HCT116 (cell line): ENCODE measurements at regions not wholly inside any gene's neighbourhood (a gene's known extent, or its start where the extent isn't known, plus 50 kb on each side); places are given as distances from the start of the nearest gene placed in this dataset.

ENCODE experiments used
- ATAC-seq: fragments of 200-7000 bp; cut with Tn5 transposase; 2 replicates; pipeline ENCODE4 v1.9.1; 2020; ENCODE audit warnings: mild to moderate bottlenecking, moderate library complexity
- BruUV-seq: library from RNA; stranded (reverse); fragments of 400-500 nt; replicated peaks from 2 replicates; lab custom pipeline; 2021; lab: Mats Ljungman, UMichigan
- CTCF ChIA-PET: fragments of 300-600 bp; sonication (Branson Sonifier 250); formaldehyde crosslinking; loops from one replicate; lab custom pipeline; 2021; ENCODE audit warnings: antibody characterized with exemption; lab: Charles Lee
- POLR2A ChIA-PET: fragments of 300-600, 350-600 bp; sonication (Branson Sonifier 250); formaldehyde crosslinking; loops from one replicate; lab custom pipeline; 2021; ENCODE audit warnings: antibody characterized with exemption; lab: Charles Lee
- RAD21 ChIA-PET, 2 experiments: fragments of 300-600 bp; sonication (Branson Sonifier 250); formaldehyde crosslinking; loops; one replicate each; lab custom pipeline; 2023; ENCODE audit warnings: low total read pairs in 2 of 2; ENCODE audit not compliant: uncharacterized antibody in 2 of 2, unreplicated experiment in 2 of 2, low non-redundant PET in 1 of 2; lab: Charles Lee
- DNase-seq: peaks from one replicate; pipeline ENCODE4 v3.0.0-alpha.2; 2010; ENCODE audit warnings: low read depth, low spot score
- H2AFZ ChIP-seq: fragments of 200-600 bp; shearing (Covaris generic), sonication (generic); 2 replicates; pipeline ENCODE4 v1.6.1; 2017; ENCODE audit warnings: low read depth, mixed run types, mixed read lengths, antibody characterized with exemption, low read length; ENCODE audit not compliant: poor library complexity, severe bottlenecking
- H3K27ac ChIP-seq: 2 replicates; pipeline ENCODE4 v1.5.1; 2012; ENCODE audit warnings: low read depth, low read length
- H3K27me3 ChIP-seq: fragments of 200-600 bp; sonication (generic); 2 replicates; pipeline ENCODE4 v1.6.1; 2016; ENCODE audit warnings: mixed run types, low read length, mixed read lengths; ENCODE audit not compliant: insufficient read depth
- H3K36me3 ChIP-seq, 2 experiments: fragments of 200-500 bp in 1 of 2; fragments of 200-600 bp in 1 of 2; sonication (Bioruptor generic) in 1 of 2; sonication (generic) in 1 of 2; 2 replicates each; pipeline versions ENCODE4 v1.5.1 to v1.6.1; 2014 to 2016; ENCODE audit warnings: low read length in 2 of 2, inconsistent platforms in 1 of 2, mixed read lengths in 1 of 2, mixed run types in 1 of 2; ENCODE audit not compliant: insufficient read depth in 2 of 2, control insufficient read depth in 1 of 2
- H3K4me1 ChIP-seq, 2 experiments: fragments of 200-600 bp in 1 of 2; sonication (generic) in 1 of 2; 2 replicates each; pipeline versions ENCODE4 v1.5.1 to v1.6.1; 2012 to 2017; ENCODE audit warnings: low read length in 2 of 2, inconsistent platforms in 1 of 2, mild to moderate bottlenecking in 1 of 2, mixed read lengths in 1 of 2, mixed run types in 1 of 2, moderate library complexity in 1 of 2; ENCODE audit not compliant: insufficient read depth in 2 of 2, control insufficient read depth in 1 of 2
- H3K4me2 ChIP-seq: fragments of 200-600 bp; sonication (generic); 2 replicates; pipeline ENCODE4 v1.6.1; 2017; ENCODE audit warnings: mixed run types, low read length, mixed read lengths
- H3K4me3 ChIP-seq, 2 experiments: fragments of 200-600 bp in 1 of 2; sonication (generic) in 1 of 2; replicated peaks in 1 of 2; 2 replicates each; pipeline ENCODE4 v1.5.1; 2011 to 2016; ENCODE audit warnings: low read length in 2 of 2, control low read depth in 1 of 2, low read depth in 1 of 2, mild to moderate bottlenecking in 1 of 2, mixed read lengths in 1 of 2, mixed run types in 1 of 2
- H3K79me2 ChIP-seq: fragments of 200-600 bp; sonication (generic); 2 replicates; pipeline ENCODE4 v1.6.1; 2017; ENCODE audit warnings: mild to moderate bottlenecking, mixed run types, low read length, moderate library complexity, mixed read lengths; ENCODE audit not compliant: insufficient read depth
- H3K9ac ChIP-seq: fragments of 200-600 bp; sonication (generic); 2 replicates; pipeline ENCODE4 v1.6.1; 2016; ENCODE audit warnings: low read length, mixed read lengths
- H3K9me2 ChIP-seq: fragments of 200-600 bp; sonication (generic), shearing (Covaris generic); 2 replicates; pipeline ENCODE4 v1.6.1; 2017; ENCODE audit warnings: mixed run types, mild to moderate bottlenecking, moderate library complexity; ENCODE audit not compliant: insufficient read depth
- H3K9me3 ChIP-seq, 2 experiments: fragments of 200-500 bp in 1 of 2; fragments of 200-600 bp in 1 of 2; sonication (Bioruptor generic) in 1 of 2; sonication (generic) in 1 of 2; 2 replicates each; pipeline ENCODE4 v1.6.1; 2014 to 2017; ENCODE audit warnings: low read length in 2 of 2, mixed read lengths in 2 of 2, inconsistent platforms in 1 of 2, low read depth in 1 of 2, mild to moderate bottlenecking in 1 of 2, mixed run types in 1 of 2, moderate library complexity in 1 of 2; ENCODE audit not compliant: control insufficient read depth in 1 of 2, insufficient read depth in 1 of 2
- H4K20me1 ChIP-seq: fragments of 200-600 bp; sonication (generic), shearing (Covaris generic); 2 replicates; pipeline ENCODE4 v1.6.1; 2017; ENCODE audit warnings: mixed run types, mild to moderate bottlenecking, moderate library complexity; ENCODE audit not compliant: insufficient read depth
- ATF3 ChIP-seq: IDR thresholded peaks from 2 replicates; pipeline ENCODE4 v1.6.1; 2012
- CBX3 ChIP-seq: IDR thresholded peaks from 2 replicates; pipeline ENCODE4 v1.6.1; 2012; ENCODE audit warnings: low read depth
- EGR1 ChIP-seq: IDR thresholded peaks from 2 replicates; pipeline ENCODE4 v1.6.1; 2012; ENCODE audit warnings: low read depth
- ELF1 ChIP-seq: IDR thresholded peaks from 2 replicates; pipeline ENCODE4 v1.6.1; 2012; ENCODE audit warnings: low read depth, borderline replicate concordance
- EZH2 ChIP-seq: fragments of 200-600 bp; sonication (generic); IDR thresholded peaks from 2 replicates; pipeline ENCODE4 v1.6.1; 2017; ENCODE audit warnings: antibody characterized with exemption, mixed run types
- EZH2phosphoT487 ChIP-seq: fragments of 200-600 bp; IDR thresholded peaks from 2 replicates; pipeline ENCODE4 v1.6.1; 2018; ENCODE audit warnings: antibody characterized with exemption, borderline replicate concordance
- FOSL1 ChIP-seq: IDR thresholded peaks from 2 replicates; pipeline ENCODE4 v1.6.1; 2012; ENCODE audit warnings: low read depth
- JUND ChIP-seq: IDR thresholded peaks from 2 replicates; pipeline ENCODE4 v1.6.1; 2012
- MAX ChIP-seq: IDR thresholded peaks from 2 replicates; pipeline ENCODE4 v1.6.1; 2012
- POLR2A ChIP-seq: IDR thresholded peaks from 2 replicates; pipeline ENCODE4 v1.7.0; 2011; ENCODE audit warnings: borderline replicate concordance; ENCODE audit not compliant: insufficient read depth, insufficient read length; ENCODE audit errors: extremely low read depth
- POLR2AphosphoS5 ChIP-seq: IDR thresholded peaks from 2 replicates; pipeline ENCODE4 v1.6.1; 2011; ENCODE audit warnings: mild to moderate bottlenecking, low read depth, low read length, moderate library complexity
- RAD21 ChIP-seq: IDR thresholded peaks from 2 replicates; pipeline ENCODE4 v1.6.1; 2012; ENCODE audit warnings: low read depth, mild to moderate bottlenecking
- SIN3A ChIP-seq: IDR thresholded peaks from 2 replicates; pipeline ENCODE4 v1.6.1; 2012; ENCODE audit warnings: low read depth
- SP1 ChIP-seq: IDR thresholded peaks from 2 replicates; pipeline ENCODE4 v1.6.1; 2012; ENCODE audit warnings: low read depth
- SRF ChIP-seq: IDR thresholded peaks from 2 replicates; pipeline ENCODE4 v1.6.1; 2012; ENCODE audit warnings: low read depth
- YY1 ChIP-seq: IDR thresholded peaks from 2 replicates; pipeline ENCODE4 v1.6.1; 2011; ENCODE audit warnings: low read length, low read depth, moderate library complexity, mild to moderate bottlenecking; ENCODE audit not compliant: insufficient replicate concordance; ENCODE audit errors: extremely low read depth
- ZFX ChIP-seq: fragments of 450-650 bp; IDR thresholded peaks from 2 replicates; pipeline ENCODE4 v1.6.1; 2017
- intact Hi-C: fragments of 100-400 bp; cut with micrococcal nuclease; formaldehyde crosslinking; loops from 2 replicates; pipeline ENCODE4 v1.10.0; 2022
- TF ChIP-seq, protein P1 (sequence below), 3 experiments: fragments of 200-600 bp in 1 of 3; sonication (generic) in 1 of 3; IDR thresholded peaks in 2 of 3; conservative IDR thresholded peaks in 1 of 3; 2 replicates each; pipeline ENCODE4 v1.5.1; 2012 to 2017; ENCODE audit warnings: low read depth in 2 of 3, low read length in 2 of 3, antibody characterized with exemption in 1 of 3, borderline replicate concordance in 1 of 3, control low read depth in 1 of 3, mild to moderate bottlenecking in 1 of 3, mixed read lengths in 1 of 3, mixed run types in 1 of 3, moderate library complexity in 1 of 3; ENCODE audit not compliant: insufficient read depth in 1 of 3
- TF ChIP-seq, protein P2 (sequence below): IDR thresholded peaks from 2 replicates; pipeline ENCODE4 v1.6.1; 2012; ENCODE audit warnings: low read depth

- no peak for TF ChIP-seq ZFX
- no peak for TF ChIP-seq EGR1
- no peak for TF ChIP-seq EZH2
- TF ChIP-seq ATF3 = no peak
- TF ChIP-seq JUND = no peak
- no peak for TF ChIP-seq ELF1
- TF ChIP-seq POLR2AphosphoS5 = no peak
- TF ChIP-seq RAD21 = no peak
- TF ChIP-seq POLR2A = no peak
- no peak for TF ChIP-seq SRF
- no peak for TF ChIP-seq SIN3A
Measured at GRCh38 chr6:3551716-3552511, 95.1 kb upstream of the SLC22A23 start (continued).

GRCh38 chr6:3549314-3549940, 92.6 kb upstream of the SLC22A23 start:
- H3K36me3 ChIP-seq = no peaks in the 10 kb centered on the region
- no peaks in the 10 kb centered on the region for H4K20me1 ChIP-seq
- no peak overlapping the region for H3K9ac ChIP-seq
- H3K27ac ChIP-seq = no peak overlapping the region
- ChIA-PET CTCF (no interaction called here), RAD21 (no interaction called here), POLR2A (no interaction called here)
- BruUV-seq = no TSS peak
- H2AFZ ChIP-seq = no peak overlapping the region
- no peak for ATAC-seq
- H3K79me2 ChIP-seq = no peaks in the 10 kb centered on the region
- no peak overlapping the region for H3K4me3 ChIP-seq
- no peaks in the 10 kb centered on the region for H3K4me1 ChIP-seq
- H3K4me2 ChIP-seq = no peak overlapping the region
- intact Hi-C loops = no loop called here
- H3K9me3 ChIP-seq = peaks cover 0 to 3% of the 10 kb centered on the region in 2 experiments; a peak in 1 of 4 replicates
- no peaks in the 10 kb centered on the region for H3K27me3 ChIP-seq
- DNase-seq = no peak
- H3K9me2 ChIP-seq = no peaks in the 10 kb centered on the region
- TF ChIP-seq SIN3A (no peak), EZH2phosphoT487 (no peak), FOSL1 (no peak), ATF3 (no peak), YY1 (no peak), JUND (no peak), POLR2AphosphoS5 (no peak), CBX3 (no peak), ELF1 (no peak), SP1 (no peak), EZH2 (no peak), SRF (no peak), MAX (no peak)
- TF ChIP-seq, protein P1, sequence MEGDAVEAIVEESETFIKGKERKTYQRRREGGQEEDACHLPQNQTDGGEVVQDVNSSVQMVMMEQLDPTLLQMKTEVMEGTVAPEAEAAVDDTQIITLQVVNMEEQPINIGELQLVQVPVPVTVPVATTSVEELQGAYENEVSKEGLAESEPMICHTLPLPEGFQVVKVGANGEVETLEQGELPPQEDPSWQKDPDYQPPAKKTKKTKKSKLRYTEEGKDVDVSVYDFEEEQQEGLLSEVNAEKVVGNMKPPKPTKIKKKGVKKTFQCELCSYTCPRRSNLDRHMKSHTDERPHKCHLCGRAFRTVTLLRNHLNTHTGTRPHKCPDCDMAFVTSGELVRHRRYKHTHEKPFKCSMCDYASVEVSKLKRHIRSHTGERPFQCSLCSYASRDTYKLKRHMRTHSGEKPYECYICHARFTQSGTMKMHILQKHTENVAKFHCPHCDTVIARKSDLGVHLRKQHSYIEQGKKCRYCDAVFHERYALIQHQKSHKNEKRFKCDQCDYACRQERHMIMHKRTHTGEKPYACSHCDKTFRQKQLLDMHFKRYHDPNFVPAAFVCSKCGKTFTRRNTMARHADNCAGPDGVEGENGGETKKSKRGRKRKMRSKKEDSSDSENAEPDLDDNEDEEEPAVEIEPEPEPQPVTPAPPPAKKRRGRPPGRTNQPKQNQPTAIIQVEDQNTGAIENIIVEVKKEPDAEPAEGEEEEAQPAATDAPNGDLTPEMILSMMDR (IDR thresholded peaks at IDR 0.05 in 2 of 3, conservative IDR thresholded peaks at IDR 0.05 in 1 of 3; ENCODE audit: borderline replicate concordance in 1 of 3, insufficient read depth in 1 of 3, low read depth in 2 of 3, low read length in 2 of 3) = no peak
- TF ChIP-seq, protein P2, sequence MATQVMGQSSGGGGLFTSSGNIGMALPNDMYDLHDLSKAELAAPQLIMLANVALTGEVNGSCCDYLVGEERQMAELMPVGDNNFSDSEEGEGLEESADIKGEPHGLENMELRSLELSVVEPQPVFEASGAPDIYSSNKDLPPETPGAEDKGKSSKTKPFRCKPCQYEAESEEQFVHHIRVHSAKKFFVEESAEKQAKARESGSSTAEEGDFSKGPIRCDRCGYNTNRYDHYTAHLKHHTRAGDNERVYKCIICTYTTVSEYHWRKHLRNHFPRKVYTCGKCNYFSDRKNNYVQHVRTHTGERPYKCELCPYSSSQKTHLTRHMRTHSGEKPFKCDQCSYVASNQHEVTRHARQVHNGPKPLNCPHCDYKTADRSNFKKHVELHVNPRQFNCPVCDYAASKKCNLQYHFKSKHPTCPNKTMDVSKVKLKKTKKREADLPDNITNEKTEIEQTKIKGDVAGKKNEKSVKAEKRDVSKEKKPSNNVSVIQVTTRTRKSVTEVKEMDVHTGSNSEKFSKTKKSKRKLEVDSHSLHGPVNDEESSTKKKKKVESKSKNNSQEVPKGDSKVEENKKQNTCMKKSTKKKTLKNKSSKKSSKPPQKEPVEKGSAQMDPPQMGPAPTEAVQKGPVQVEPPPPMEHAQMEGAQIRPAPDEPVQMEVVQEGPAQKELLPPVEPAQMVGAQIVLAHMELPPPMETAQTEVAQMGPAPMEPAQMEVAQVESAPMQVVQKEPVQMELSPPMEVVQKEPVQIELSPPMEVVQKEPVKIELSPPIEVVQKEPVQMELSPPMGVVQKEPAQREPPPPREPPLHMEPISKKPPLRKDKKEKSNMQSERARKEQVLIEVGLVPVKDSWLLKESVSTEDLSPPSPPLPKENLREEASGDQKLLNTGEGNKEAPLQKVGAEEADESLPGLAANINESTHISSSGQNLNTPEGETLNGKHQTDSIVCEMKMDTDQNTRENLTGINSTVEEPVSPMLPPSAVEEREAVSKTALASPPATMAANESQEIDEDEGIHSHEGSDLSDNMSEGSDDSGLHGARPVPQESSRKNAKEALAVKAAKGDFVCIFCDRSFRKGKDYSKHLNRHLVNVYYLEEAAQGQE = no peak
